Left colon (tissue), 2 donors: ENCODE measurements at regions not wholly inside any gene's neighbourhood (a gene's known extent, or its start where the extent isn't known, plus 50 kb on each side); places are given as distances from the start of the nearest gene placed in this dataset.
"Not testable (repeated sequence)": the region's sequence is repeated elsewhere in the genome, so short reads cannot be mapped to it uniquely, and the experiment has no call there.

Experiments used
- ATAC-seq: fragments of 200-7000 bp; cut with Tn5 transposase; one replicate; pipeline ENCODE4 v1.9.1; 2020; ENCODE audit warnings: mild to moderate bottlenecking, moderate library complexity
- DNase-seq, 2 donors: peaks; one replicate each; pipeline ENCODE4 v3.0.0-alpha.2; 2020
- intact Hi-C, 2 donors: fragments of 100-400 bp; cut with DNase I in 1 of 2; cut with micrococcal nuclease in 1 of 2; formaldehyde crosslinking; loops; one replicate each; pipeline versions ENCODE4 v1.11.2 to v1.14.0; 2022; cut with DNase I, micrococcal nuclease
- donor health status: DM: no; HTN: no; CAD: no.
- donor health status: DM: yes; HTN: yes; CAD: no.

GRCh38 chr6:137933696-137934095, 66.6 kb downstream of the TNFAIP3 start:
- intact Hi-C loops = no loop called here
- no peak for ATAC-seq
- no peak for DNase-seq

- ATAC-seq (no peak), DNase-seq (no peak)
- intact Hi-C loops = no loop called here
Observed at GRCh38 chr6:137936798-137937197, 69.7 kb downstream of the TNFAIP3 start.

GRCh38 chr6:137937834-137938233, 70.8 kb downstream of the TNFAIP3 start:
- no peak for ATAC-seq
- DNase-seq = no peak
- intact Hi-C loops = no loop called here

GRCh38 chr6:137938770-137939379, 71.8 kb downstream of the TNFAIP3 start:
- intact Hi-C loops = no loop called here
- DNase-seq (no peak), ATAC-seq (no peak)

GRCh38 chr6:137941995-137942394, 74.9 kb downstream of the TNFAIP3 start:
- DNase-seq (no peak), ATAC-seq (no peak)
- intact Hi-C loops = loop anchor here in 1 of 2 donors (5.0 to 10.0 kb wide), 2 partner anchors 67 to 235 kb away; no protein-coding TSS in a partner anchor

- DNase-seq (no peak), ATAC-seq (no peak)
- intact Hi-C loops = loop anchor here in 1 of 2 donors (5.0 to 10.0 kb wide), 2 partner anchors 68 to 235 kb away; no protein-coding TSS in a partner anchor
Observed at GRCh38 chr6:137942736-137943135, 75.7 kb downstream of the TNFAIP3 start.

- intact Hi-C loops = loop anchor here in 1 of 2 donors (5.0 to 10.0 kb wide), 2 partner anchors 70 to 237 kb away; no protein-coding TSS in a partner anchor
- not testable (repeated sequence) for DNase-seq, ATAC-seq
Observed at GRCh38 chr6:137944381-137944780, 77.3 kb downstream of the TNFAIP3 start.

- ATAC-seq = peak; percentile 69
- intact Hi-C loops = loop anchor here in 1 of 2 donors (5.0 to 10.0 kb wide), 2 partner anchors 70 to 238 kb away; no protein-coding TSS in a partner anchor
- DNase-seq = no peak
Observed at GRCh38 chr6:137944793-137945498, 77.9 kb downstream of the TNFAIP3 start.

GRCh38 chr6:137949686-137950390, 82.8 kb downstream of the TNFAIP3 start:
- DNase-seq (no peak), ATAC-seq (peak; percentile 42)
- intact Hi-C loops = loop anchor here (10.0 kb wide), 2 partner anchors 75 to 245 kb away; no protein-coding TSS in a partner anchor

- ATAC-seq (no peak), DNase-seq (no peak)
- intact Hi-C loops = loop anchor here in 1 of 2 donors (10.0 kb wide), 1 partner anchor 246 kb away; no protein-coding TSS in a partner anchor
Observed at GRCh38 chr6:137950581-137950980, 83.5 kb downstream of the TNFAIP3 start.

GRCh38 chr6:137951064-137951597, 84.1 kb downstream of the TNFAIP3 start:
- intact Hi-C loops = loop anchor here in 1 of 2 donors (10.0 kb wide), 1 partner anchor 246 kb away; no protein-coding TSS in a partner anchor
- no peak for DNase-seq
- ATAC-seq = no peak

GRCh38 chr6:137952247-137952646, 85.2 kb downstream of the TNFAIP3 start:
- ATAC-seq (no peak), DNase-seq (no peak)
- intact Hi-C loops = loop anchor here in 1 of 2 donors (10.0 kb wide), 1 partner anchor 247 kb away; no protein-coding TSS in a partner anchor

GRCh38 chr6:137953761-137954160, 86.7 kb downstream of the TNFAIP3 start:
- DNase-seq = no peak
- intact Hi-C loops = loop anchor here in 1 of 2 donors (10.0 kb wide), 1 partner anchor 249 kb away; no protein-coding TSS in a partner anchor
- no peak for ATAC-seq

- ATAC-seq (no peak), DNase-seq (no peak)
- intact Hi-C loops = loop anchor here in 1 of 2 donors (10.0 kb wide), 1 partner anchor 249 kb away; no protein-coding TSS in a partner anchor
Observed at GRCh38 chr6:137954253-137954652, 87.2 kb downstream of the TNFAIP3 start.

GRCh38 chr6:137956098-137956488, 89.0 kb downstream of the TNFAIP3 start:
- intact Hi-C loops = loop anchor here in 1 of 2 donors (10.0 kb wide), 1 partner anchor 251 kb away; no protein-coding TSS in a partner anchor
- ATAC-seq (no peak), DNase-seq (no peak)

- ATAC-seq (no peak), DNase-seq (no peak)
- intact Hi-C loops = loop anchor here in 1 of 2 donors (10.0 kb wide), 1 partner anchor 253 kb away; no protein-coding TSS in a partner anchor
Observed at GRCh38 chr6:137957471-137957870, 90.4 kb downstream of the TNFAIP3 start.

- intact Hi-C loops = loop anchor here in 1 of 2 donors (10.0 kb wide), 1 partner anchor 254 kb away; no protein-coding TSS in a partner anchor
- DNase-seq (no peak), ATAC-seq (no peak)
Observed at GRCh38 chr6:137958811-137959565, 91.9 kb downstream of the TNFAIP3 start.

- intact Hi-C loops = no loop called here
- ATAC-seq (no peak), DNase-seq (no peak)
Observed at GRCh38 chr6:137962725-137963124, 95.7 kb downstream of the TNFAIP3 start.
